CD4-positive, alpha-beta T cell treated with Interferon alpha-2 for 1 hour (primary cell): ENCODE measurements at regions not wholly inside any gene's neighbourhood (a gene's known extent, or its start where the extent isn't known, plus 50 kb on each side); places are given as distances from the start of the nearest gene placed in this dataset.

Experiments
- DNase-seq, 2 donors: peaks; one replicate each; pipeline ENCODE4 v3.0.0-alpha.2; 2020 to 2022

DNA sequence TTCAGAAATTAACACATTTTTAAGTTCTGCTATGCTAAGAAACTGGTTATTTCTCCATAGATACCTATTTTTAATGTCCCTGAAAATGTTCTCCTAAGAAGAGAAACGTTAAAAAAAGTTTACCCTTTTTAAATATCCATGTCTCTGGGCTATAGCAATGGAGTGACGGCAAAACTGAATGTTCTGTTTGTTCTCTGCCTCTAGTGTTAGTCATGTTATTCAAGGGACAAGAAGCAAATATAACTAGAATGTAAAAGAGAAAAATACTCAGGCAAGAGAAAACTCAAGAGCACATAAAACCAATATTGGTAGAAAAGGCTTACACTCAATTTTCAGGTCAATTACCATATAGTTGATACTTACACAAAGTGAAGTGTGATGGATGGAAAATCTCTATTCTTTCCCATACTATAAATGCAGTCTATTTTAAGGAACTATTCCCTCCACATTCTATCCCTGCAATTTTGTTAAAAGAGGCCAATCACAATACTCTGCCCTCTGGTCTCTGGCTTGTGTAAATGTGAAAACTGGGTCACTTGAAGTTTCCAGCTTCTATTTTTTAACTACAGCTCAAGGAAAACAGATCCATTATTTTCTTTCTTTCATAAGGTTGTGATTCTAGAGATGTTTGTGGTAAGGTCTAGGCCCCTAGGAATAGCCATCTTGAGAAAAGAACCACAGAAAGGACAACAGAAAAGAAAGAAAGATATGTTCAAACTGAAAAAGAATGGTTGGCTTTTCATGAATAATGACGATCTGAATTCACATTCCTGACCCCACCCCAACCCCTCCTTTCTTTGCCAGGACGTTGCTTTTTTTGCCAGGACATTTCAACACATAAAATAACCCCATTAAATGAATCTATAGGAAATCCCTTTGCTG, 200.3 kb upstream of the FAM83B start:
- DNase-seq = no peak

GRCh38 chr6:54646951-54647664, 199.5 kb upstream of the FAM83B start:
- DNase-seq = no peak

DNA sequence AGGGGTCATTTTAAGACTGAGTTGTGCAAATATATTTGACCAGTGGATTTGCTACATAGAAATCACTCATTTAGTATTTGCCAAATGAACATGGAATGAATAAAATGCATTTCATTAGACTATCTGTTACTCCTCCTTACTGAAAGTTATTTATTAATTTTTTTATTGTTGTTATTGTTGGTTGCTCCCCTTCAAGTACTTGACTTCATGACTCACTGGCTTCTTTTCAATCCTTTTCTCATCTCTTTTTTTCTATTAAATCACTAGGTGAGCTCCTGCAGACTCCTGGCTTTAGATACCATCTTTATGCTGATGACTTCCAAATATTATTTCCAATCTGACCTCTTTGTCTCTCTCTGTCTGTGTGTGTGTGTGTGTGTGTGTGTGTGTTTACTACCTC, 192.2 kb upstream of the FAM83B start:
- no peak for DNase-seq

DNA sequence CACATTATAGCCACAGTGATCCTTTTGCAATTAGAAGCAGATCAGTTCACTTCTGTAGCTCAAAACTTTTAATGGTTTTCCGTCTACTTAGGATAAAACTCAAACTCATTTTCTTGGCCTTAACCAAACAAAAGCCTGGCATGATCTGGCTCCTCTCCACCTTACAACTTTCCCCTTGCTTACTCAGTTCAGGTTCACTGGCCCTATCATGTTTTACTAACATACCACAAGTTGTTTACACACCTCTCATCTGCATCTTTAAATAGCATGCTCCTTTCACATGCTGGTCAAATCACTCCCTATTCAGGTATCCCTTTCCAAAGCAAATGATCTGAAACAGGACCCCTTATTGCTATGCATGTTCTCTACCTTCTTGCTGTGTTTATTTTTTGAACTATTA, 191.4 kb upstream of the FAM83B start:
- no peak for DNase-seq

DNA sequence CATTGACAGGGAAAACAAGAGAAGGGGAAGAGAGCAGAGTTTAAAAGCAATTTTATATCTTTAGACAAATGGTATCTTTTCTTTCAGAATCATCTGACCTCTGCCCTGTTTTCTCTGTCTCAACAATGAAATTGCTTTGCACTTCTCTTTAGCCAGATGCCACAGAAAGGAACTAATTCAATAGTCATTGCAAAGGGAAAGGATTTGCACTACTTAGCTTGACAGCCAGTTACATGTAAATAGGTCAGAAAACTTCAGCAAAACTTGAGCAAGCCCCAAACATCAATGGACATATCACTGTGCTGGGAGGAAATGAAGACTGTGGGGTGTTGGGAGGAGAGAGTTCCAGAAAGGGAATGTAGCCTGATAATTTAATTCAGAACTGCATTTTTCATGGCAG, 181.3 kb upstream of the FAM83B start:
- no peak for DNase-seq

- no peak for DNase-seq
Measured at GRCh38 chr6:54680531-54680930, 166.0 kb upstream of the FAM83B start.

GRCh38 chr6:54681267-54681666, 165.3 kb upstream of the FAM83B start:
- no peak for DNase-seq

GRCh38 chr6:54681987-54682386, 164.6 kb upstream of the FAM83B start:
- no peak for DNase-seq

GRCh38 chr6:54689620-54690019, 157.0 kb upstream of the FAM83B start:
- no peak for DNase-seq

GRCh38 chr6:54690596-54690995, 156.0 kb upstream of the FAM83B start:
- no peak for DNase-seq

GRCh38 chr6:54694928-54695532, 151.5 kb upstream of the FAM83B start:
- no peak for DNase-seq

GRCh38 chr6:54695815-54696214, 150.8 kb upstream of the FAM83B start:
- DNase-seq = no peak

DNA sequence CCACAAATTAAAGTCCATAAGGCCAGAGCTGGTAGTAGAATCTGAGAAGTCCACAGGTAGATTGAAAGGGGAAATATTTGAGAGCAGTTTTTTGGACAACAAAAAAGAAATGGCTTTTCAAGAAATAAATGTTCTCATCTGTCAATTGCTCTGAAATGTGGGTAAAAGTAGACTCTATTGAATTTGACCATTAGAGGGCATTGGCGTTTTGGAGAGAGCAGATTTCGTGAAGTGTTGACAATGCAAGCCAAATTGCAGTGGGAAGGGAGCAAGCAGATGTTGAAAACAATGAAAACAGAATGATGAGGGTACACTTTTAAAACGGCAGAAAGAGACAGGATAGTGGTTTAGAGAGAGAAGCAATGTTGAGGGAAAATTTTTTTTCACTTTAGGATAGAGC, 149.1 kb upstream of the FAM83B start:
- no peak for DNase-seq

DNA sequence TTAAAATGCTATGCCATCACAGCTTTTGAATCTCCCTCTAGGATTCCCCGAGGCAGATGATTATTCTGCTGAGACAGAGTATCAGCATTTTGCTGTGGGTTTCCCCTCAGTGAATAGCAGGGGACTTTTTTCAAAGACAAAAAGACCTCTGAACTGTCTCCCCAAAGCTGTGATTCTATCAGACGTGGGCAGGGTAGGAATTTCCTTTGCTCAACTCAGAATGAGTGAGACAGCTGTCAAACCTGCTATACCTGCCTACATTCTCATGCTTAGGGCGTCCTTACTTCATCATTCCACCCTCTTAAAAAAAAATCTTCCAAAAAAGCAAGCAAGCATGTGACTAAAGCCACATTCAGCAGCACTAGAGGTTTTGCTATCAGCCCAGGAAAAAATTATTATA, 147.6 kb upstream of the FAM83B start:
- no peak for DNase-seq

DNA sequence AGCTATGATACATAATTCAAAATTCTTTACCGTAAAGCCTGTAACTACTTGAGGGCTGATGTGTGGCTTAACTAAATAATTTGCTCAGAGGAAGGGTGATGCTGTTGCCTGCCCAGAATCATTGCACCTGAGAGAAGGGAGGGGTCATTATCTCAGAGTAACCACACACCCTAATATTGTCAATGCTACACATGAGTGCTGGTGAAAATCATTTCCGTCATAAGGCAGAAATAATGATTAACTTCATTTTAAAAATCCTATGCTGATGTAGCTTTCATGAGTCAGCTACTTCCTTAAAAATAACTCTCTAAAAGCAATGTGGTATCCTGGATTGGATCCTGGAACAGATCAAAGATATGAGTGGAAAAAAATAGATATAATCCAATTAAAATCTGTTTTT, 146.4 kb upstream of the FAM83B start:
- no peak for DNase-seq

- no peak for DNase-seq
Measured at GRCh38 chr6:54702772-54703171, 143.8 kb upstream of the FAM83B start.

DNA sequence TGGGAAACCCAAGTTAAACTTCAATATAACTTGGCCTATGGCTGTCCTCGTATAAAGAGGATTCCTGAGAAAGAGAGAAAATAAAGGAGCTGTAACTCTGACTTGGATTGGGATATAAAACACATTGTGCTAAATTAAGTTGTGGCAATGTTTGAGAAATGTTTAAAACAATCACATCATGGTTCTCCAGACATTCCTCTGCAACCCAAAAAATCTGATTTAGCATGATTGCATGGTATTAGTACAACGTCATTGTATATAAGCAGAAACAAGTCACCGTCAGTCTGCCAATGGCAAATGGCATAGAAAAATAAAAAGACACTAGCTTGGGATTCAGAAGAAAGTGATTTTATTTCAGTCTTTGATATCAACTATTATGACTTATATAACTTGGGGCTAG, 140.2 kb upstream of the FAM83B start:
- no peak for DNase-seq

- no peak for DNase-seq
Measured at GRCh38 chr6:54706844-54707605, 139.5 kb upstream of the FAM83B start.

DNA sequence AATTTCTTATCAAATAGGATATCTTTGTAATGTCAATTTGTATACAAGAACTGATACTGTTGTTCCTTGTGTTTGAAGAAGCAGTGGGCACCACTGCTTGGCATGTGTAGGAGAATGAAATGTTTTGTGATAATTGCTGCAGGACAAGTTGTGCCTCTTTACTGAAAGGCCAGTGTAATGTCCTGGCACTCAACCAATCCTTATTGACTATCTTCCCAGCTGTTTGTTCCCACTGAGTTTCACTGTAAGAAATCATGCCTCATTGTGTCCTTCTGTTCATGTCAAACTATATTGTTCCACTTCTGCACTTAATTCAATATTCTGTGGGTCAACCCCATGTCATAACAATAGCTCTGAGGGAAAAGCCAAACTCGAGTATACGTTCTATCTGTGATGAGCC, 136.1 kb upstream of the FAM83B start:
- DNase-seq = no peak

DNA sequence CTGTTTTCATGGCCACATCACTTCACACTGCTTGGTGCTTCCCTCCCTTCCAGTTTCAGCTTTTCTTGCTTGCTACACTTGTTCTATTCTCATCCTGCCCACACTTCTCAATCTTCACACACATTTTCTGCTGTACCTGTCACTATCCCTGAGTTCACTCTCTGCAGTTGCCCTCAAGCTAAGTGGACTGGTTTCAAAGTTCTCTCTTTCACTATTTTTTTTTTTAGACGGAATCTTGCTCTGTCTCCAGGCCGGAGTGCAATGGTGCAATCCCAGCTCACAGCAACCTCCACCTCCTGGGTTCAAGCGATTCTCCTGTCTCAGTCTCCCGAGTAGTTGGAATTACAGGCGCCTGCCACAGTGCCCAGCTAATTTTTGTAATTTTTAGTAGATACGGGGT, 130.6 kb upstream of the FAM83B start:
- DNase-seq = no peak

DNA sequence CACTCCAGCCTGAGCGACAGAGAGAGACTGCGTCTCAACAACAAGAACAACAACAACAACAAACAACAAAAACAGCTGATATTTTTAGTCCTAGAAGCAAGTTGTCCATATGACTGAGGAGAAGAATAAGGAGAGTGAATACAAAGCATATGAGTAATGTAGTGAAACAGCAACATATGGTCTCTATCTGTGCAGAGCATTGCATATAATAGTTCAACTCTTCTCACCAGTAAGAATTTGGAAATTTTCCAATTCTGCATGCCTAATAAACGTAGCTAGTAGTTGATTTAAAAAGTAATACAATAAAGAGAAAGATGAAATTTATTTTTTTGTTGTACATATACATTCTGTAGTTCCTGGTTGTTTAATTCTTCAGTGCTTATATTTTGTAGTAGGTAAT, 129.7 kb upstream of the FAM83B start:
- no peak for DNase-seq

DNA sequence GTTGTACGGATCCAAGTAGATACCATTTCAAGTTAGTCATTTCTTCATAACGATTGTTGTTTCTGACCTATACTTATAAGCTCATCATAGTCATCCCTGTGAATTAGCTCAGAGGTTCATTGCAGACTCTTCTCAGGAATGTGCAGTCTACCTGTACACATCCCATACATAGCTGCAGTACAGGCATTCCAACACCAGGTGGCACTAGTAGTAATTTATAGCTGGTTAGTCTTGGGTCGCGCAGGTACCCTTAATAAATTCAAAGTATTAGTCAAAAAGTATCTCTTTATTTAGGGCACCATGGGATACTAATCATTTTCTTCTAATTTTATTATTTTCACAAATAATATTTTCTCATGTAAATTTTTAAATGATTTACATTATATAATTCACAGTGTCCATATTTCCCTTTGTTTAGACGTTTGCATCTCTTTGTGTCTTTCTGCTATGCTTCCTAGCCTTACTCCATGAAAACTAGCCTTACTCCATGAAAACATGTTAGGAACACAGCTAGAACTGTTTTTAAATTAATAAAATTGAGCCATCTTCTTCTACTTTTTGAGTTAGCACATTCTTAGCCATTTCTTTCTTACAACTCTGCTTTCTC, 128.6 kb upstream of the FAM83B start:
- peak; percentile 15 to 48 for DNase-seq

GRCh38 chr6:54718541-54719023, 128.0 kb upstream of the FAM83B start:
- DNase-seq = no peak
